ENCODE measurements at regions not wholly inside any gene's neighbourhood (a gene's known extent, or its start where the extent isn't known, plus 50 kb on each side); places are given as distances from the start of the nearest gene placed in this dataset.

DNA sequence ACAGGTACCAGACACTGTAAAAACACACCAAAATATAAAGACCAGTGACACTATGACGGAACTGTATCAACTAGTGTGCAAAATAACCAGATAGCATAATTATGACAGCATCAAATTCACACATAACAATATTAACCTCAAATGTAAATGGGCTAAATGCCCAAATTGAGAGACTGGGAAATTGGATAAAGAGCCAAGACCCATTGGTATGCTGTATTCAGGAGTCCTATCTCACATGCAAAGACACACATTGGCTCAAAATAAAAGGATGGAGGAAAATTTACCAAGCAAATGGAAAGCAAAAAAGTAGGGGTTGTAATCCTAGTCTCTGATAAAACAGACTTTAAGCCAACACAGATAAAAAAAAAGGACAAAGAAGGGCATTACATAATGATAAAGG is 416.3 kb upstream of the ZNF608 start (continued):
- TF ChIP-seq ZNF570 (CRISPR knock-in tag; IDR thresholded peaks at IDR 0.05; ENCODE audit: borderline replicate concordance): no peak
- TF ChIP-seq, protein P1, sequence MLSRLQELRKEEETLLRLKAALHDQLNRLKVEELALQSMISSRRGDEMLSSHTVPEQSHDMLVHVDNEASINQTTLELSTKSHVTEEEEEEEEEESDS (CRISPR knock-in tag; IDR thresholded peaks at IDR 0.05; ENCODE audit: borderline replicate concordance): no peak
- no peak for TF ChIP-seq ZNF530 (CRISPR knock-in tag; IDR thresholded peaks at IDR 0.05; ENCODE audit: low read depth)
- no peak for TF ChIP-seq SIX1 (CRISPR knock-in tag; IDR thresholded peaks at IDR 0.05; ENCODE audit: borderline replicate concordance)
- TF ChIP-seq SNAPC2 (CRISPR knock-in tag; IDR thresholded peaks at IDR 0.05): no peak
- TF ChIP-seq, protein P2, sequence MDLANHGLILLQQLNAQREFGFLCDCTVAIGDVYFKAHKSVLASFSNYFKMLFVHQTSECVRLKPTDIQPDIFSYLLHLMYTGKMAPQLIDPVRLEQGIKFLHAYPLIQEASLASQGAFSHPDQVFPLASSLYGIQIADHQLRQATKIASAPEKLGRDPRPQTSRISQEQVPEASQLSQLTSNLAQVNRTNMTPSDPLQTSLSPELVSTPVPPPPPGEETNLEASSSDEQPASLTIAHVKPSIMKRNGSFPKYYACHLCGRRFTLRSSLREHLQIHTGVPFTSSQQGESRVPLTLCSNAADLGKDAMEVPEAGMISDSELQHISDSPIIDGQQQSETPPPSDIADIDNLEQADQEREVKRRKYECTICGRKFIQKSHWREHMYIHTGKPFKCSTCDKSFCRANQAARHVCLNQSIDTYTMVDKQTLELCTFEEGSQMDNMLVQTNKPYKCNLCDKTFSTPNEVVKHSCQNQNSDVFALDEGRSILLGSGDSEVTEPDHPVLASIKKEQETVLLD (CRISPR knock-in tag; IDR thresholded peaks at IDR 0.05; ENCODE audit: low read depth): no peak
- TF ChIP-seq, protein P3, sequence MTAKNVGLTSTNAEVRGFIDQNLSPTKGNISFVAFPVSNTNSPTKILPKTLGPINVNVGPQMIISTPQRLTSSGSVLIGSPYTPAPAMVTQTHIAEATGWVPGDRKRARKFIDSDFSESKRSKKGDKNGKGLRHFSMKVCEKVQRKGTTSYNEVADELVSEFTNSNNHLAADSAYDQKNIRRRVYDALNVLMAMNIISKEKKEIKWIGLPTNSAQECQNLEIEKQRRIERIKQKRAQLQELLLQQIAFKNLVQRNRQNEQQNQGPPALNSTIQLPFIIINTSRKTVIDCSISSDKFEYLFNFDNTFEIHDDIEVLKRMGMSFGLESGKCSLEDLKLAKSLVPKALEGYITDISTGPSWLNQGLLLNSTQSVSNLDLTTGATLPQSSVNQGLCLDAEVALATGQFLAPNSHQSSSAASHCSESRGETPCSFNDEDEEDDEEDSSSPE (CRISPR knock-in tag; IDR thresholded peaks at IDR 0.05): no peak
- no peak for TF ChIP-seq ATRX (CRISPR knock-in tag; IDR thresholded peaks at IDR 0.05; ENCODE audit: borderline replicate concordance)
- TF ChIP-seq KAT2B (IDR thresholded peaks at IDR 0.05; ENCODE audit: borderline replicate concordance, low read depth, low read length): no peak
- TF ChIP-seq, protein P4, sequence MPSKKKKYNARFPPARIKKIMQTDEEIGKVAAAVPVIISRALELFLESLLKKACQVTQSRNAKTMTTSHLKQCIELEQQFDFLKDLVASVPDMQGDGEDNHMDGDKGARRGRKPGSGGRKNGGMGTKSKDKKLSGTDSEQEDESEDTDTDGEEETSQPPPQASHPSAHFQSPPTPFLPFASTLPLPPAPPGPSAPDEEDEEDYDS (CRISPR knock-in tag; IDR thresholded peaks at IDR 0.05): no peak

DNA sequence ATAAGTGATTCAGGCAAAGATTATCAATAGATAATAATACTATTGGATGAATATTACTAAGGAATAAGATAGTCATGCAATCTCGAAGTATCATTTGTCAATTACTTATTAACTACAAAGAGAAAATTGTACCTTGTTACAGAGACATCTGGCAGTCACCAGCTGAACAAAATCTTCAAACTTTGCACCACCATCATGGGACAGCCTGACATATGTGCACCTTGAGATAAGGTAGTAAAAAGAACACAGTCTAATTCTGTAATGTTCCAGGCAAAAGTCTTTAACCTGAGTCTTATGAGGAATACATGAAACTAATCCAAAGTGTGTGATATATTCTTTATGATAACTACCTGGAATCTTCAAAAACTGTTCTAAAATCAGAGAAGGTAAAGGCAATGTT is 423.0 kb upstream of the ZNF608 start:
- intact Hi-C loops (cut with micrococcal nuclease; ENCODE audit: unreplicated experiment): no loop called here
- H4K20me1 ChIP-seq (ENCODE audit: insufficient read depth, low read length): no peaks in the 10 kb centered on the region
- no peak for ATAC-seq
- no peak overlapping the region for H2AFZ ChIP-seq (ENCODE audit: low read length)
- ChIA-PET POLR2A (no interaction called here), CTCF (ENCODE audit: low intra/inter-chr PET ratio, low total read pairs) (no interaction called here)
- H3K4me2 ChIP-seq (ENCODE audit: low read depth, low read length): no peak overlapping the region
- 0% methylated on average over 1 of the region's 1 CpG for WGBS (ENCODE audit: low lambda C conversion rate)
- no peaks in the 10 kb centered on the region for H3K36me3 ChIP-seq (replicated peaks in 1 of 2; ENCODE audit: control insufficient read depth in 1 of 2, insufficient read depth in 2 of 2, low read length in 2 of 2)
- no TSS peak for BruUV-seq (replicated peaks)
- H3K9me3 ChIP-seq (ENCODE audit: low read length): peaks cover 15% of the 10 kb centered on the region
- H3K4me3 ChIP-seq (replicated peaks in 1 of 3; ENCODE audit: insufficient read depth in 1 of 3, low read depth in 2 of 3, low read length in 3 of 3): no peak overlapping the region
- no peak for FAIRE-seq
- in situ Hi-C loops (cut with HindIII; ENCODE audit: extremely low pct_ligation_motif_present, low pct_unique_long_range_greater_than_20kb): no loop called here
- DNase-seq (ENCODE audit: low spot score): no peak
- H3K79me2 ChIP-seq (ENCODE audit: insufficient read depth, low read length): no peaks in the 10 kb centered on the region
- H3K4me1 ChIP-seq (ENCODE audit: insufficient read depth, low read length): no peaks in the 10 kb centered on the region
- H3K27me3 ChIP-seq (ENCODE audit: control insufficient read depth in 1 of 2, insufficient read depth in 2 of 2, low read length in 2 of 2): no peaks in the 10 kb centered on the region; a peak in 1 of 5 replicates
- no peak overlapping the region for H3K9ac ChIP-seq (ENCODE audit: insufficient read depth, low read depth, low read length)
- no peak overlapping the region for H3K27ac ChIP-seq (ENCODE audit: extremely low read length, insufficient read depth, low read length)
- TF ChIP-seq, protein P5, sequence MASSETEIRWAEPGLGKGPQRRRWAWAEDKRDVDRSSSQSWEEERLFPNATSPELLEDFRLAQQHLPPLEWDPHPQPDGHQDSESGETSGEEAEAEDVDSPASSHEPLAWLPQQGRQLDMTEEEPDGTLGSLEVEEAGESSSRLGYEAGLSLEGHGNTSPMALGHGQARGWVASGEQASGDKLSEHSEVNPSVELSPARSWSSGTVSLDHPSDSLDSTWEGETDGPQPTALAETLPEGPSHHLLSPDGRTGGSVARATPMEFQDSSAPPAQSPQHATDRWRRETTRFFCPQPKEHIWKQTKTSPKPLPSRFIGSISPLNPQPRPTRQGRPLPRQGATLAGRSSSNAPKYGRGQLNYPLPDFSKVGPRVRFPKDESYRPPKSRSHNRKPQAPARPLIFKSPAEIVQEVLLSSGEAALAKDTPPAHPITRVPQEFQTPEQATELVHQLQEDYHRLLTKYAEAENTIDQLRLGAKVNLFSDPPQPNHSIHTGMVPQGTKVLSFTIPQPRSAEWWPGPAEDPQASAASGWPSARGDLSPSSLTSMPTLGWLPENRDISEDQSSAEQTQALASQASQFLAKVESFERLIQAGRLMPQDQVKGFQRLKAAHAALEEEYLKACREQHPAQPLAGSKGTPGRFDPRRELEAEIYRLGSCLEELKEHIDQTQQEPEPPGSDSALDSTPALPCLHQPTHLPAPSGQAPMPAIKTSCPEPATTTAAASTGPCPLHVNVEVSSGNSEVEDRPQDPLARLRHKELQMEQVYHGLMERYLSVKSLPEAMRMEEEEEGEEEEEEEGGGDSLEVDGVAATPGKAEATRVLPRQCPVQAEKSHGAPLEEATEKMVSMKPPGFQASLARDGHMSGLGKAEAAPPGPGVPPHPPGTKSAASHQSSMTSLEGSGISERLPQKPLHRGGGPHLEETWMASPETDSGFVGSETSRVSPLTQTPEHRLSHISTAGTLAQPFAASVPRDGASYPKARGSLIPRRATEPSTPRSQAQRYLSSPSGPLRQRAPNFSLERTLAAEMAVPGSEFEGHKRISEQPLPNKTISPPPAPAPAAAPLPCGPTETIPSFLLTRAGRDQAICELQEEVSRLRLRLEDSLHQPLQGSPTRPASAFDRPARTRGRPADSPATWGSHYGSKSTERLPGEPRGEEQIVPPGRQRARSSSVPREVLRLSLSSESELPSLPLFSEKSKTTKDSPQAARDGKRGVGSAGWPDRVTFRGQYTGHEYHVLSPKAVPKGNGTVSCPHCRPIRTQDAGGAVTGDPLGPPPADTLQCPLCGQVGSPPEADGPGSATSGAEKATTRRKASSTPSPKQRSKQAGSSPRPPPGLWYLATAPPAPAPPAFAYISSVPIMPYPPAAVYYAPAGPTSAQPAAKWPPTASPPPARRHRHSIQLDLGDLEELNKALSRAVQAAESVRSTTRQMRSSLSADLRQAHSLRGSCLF (CRISPR knock-in tag; IDR thresholded peaks at IDR 0.05; ENCODE audit: borderline replicate concordance): no peak
- no peak for TF ChIP-seq AGO1 (IDR thresholded peaks at IDR 0.05; ENCODE audit: low read depth, low read length, poor library complexity, severe bottlenecking)
- TF ChIP-seq, protein P6, sequence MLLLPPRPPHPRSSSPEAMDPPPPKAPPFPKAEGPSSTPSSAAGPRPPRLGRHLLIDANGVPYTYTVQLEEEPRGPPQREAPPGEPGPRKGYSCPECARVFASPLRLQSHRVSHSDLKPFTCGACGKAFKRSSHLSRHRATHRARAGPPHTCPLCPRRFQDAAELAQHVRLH (CRISPR knock-in tag; IDR thresholded peaks at IDR 0.05; ENCODE audit: borderline replicate concordance, low read depth): no peak
- TF ChIP-seq KDM5A (IDR thresholded peaks at IDR 0.05; ENCODE audit: borderline replicate concordance, low read length): no peak

Measured in HepG2 (cell line).